DOHH2 (cell line): ENCODE measurements at regions not wholly inside any gene's neighbourhood (a gene's known extent, or its start where the extent isn't known, plus 50 kb on each side); places are given as distances from the start of the nearest gene placed in this dataset.

ENCODE experiments used
- H3F3A ChIP-seq: fragments of 200-600 bp; sonication (generic), shearing (Covaris generic); 2 replicates; pipeline ENCODE4 v1.6.0; 2016; ENCODE audit warnings: antibody characterized with exemption, mild to moderate bottlenecking; ENCODE audit not compliant: control insufficient read depth, insufficient read depth
- H3K27ac ChIP-seq: fragments of 200-600 bp; sonication (generic); 2 replicates; pipeline ENCODE4 v1.5.1; 2014; ENCODE audit warnings: low read depth, mild to moderate bottlenecking, low read length, moderate library complexity
- H3K27me3 ChIP-seq: fragments of 200-600 bp; sonication (generic); 2 replicates; pipeline ENCODE4 v1.6.1; 2014; ENCODE audit warnings: mild to moderate bottlenecking, low read length, mixed read lengths; ENCODE audit not compliant: control insufficient read depth
- H3K36me3 ChIP-seq: fragments of 200-600 bp; sonication (generic); 2 replicates; pipeline ENCODE4 v1.6.1; 2014; ENCODE audit warnings: mild to moderate bottlenecking, low read length, moderate library complexity, mixed read lengths; ENCODE audit not compliant: control insufficient read depth
- H3K4me1 ChIP-seq: fragments of 200-600 bp; sonication (generic); 2 replicates; pipeline ENCODE4 v1.6.1; 2014; ENCODE audit warnings: mild to moderate bottlenecking, low read length, mixed read lengths; ENCODE audit not compliant: control insufficient read depth
- H3K4me2 ChIP-seq: fragments of 200-600 bp; sonication (generic); 2 replicates; pipeline ENCODE4 v1.6.0; 2014; ENCODE audit warnings: mild to moderate bottlenecking, low read length, moderate library complexity
- H3K4me3 ChIP-seq: fragments of 200-600 bp; sonication (generic); 2 replicates; pipeline ENCODE4 v1.5.1; 2014; ENCODE audit warnings: mild to moderate bottlenecking, low read length, mixed read lengths
- H3K79me2 ChIP-seq: fragments of 200-600 bp; sonication (generic); 2 replicates; pipeline ENCODE4 v1.6.1; 2014; ENCODE audit warnings: mild to moderate bottlenecking, low read length, mixed read lengths; ENCODE audit not compliant: control insufficient read depth
- H3K9me2 ChIP-seq: fragments of 200-600 bp; sonication (generic); replicated peaks from 2 replicates; pipeline ENCODE4 v1.6.1; 2014; ENCODE audit warnings: mild to moderate bottlenecking, low read length, mixed read lengths; ENCODE audit not compliant: control insufficient read depth
- H3K9me3 ChIP-seq: fragments of 200-600 bp; sonication (generic); 2 replicates; pipeline ENCODE4 v1.6.1; 2014; ENCODE audit warnings: antibody characterized with exemption, low read length, mixed read lengths; ENCODE audit not compliant: control insufficient read depth, insufficient read depth
- H4K20me1 ChIP-seq: fragments of 200-600 bp; sonication (generic); 2 replicates; pipeline ENCODE4 v1.6.0; 2014; ENCODE audit warnings: low read depth, mild to moderate bottlenecking, antibody characterized with exemption, low read length, moderate library complexity; ENCODE audit not compliant: control insufficient read depth, insufficient read depth
- CTCF ChIP-seq: fragments of 200-600 bp; sonication (generic); IDR thresholded peaks from one replicate; pipeline ENCODE4 v1.5.1; 2014; ENCODE audit warnings: antibody characterized with exemption, mild to moderate bottlenecking, low read depth, low read length; ENCODE audit not compliant: poor library complexity, severe bottlenecking
- EZH2phosphoT487 ChIP-seq: fragments of 200-600 bp; sonication (generic); IDR thresholded peaks from 2 replicates; pipeline ENCODE4 v1.6.1; 2017; ENCODE audit warnings: borderline replicate concordance, mild to moderate bottlenecking, antibody characterized with exemption, low read length, moderate library complexity, mixed read lengths

DNA sequence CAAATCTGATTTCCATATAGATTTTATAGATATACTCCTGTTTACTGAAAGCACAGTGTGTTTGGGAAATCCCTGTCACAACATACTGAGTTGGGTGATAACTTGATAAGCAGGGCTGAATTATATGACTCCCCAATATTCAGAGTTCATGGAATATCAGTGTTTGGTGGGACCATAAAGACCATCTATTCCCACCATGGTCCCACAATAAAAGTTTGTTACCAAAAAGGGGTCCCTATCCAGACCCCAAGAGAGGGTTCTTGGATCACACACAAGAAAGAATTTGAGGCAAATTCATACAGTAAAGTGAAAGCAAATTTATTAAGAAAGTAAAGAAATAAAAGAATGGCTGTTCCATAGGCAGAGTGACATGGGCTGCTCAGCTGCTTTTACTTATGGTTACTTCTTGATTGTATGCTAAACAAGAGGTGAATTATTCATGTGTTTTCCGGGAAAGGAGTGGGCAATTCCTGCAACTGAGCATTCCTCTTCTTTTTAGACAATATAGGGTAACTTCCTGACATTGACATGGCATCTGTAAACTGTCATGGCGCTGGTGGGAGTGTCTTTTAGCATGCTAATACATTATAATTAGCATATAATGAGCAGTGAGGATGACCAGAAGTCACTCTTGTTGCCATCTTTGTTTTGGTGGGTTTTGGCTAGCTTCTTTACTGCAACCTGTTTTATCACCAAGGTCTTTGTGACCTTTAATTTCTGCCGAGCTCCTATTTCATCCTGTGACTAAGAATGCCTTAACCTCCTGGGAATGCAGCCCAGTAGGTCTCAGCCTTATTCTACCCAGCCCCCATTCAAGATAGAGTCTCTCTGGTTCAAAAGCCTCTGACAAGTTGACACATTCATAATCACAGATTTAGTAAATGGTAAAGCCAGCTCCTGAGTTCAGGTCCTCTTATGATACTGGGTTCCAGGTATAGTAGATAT is 240.6 kb upstream of the PDGFD start:
- no peak overlapping the region for H3K4me2 ChIP-seq
- no peaks in the 10 kb centered on the region for H3K9me3 ChIP-seq
- H3F3A ChIP-seq, result no peaks in the 10 kb centered on the region
- TF ChIP-seq CTCF (no peak), EZH2phosphoT487 (no peak)
- H3K9me2 ChIP-seq, result no peaks in the 10 kb centered on the region
- H3K4me3 ChIP-seq, result no peak overlapping the region
- H3K27ac ChIP-seq, result no peak overlapping the region
- no peaks in the 10 kb centered on the region for H3K79me2 ChIP-seq
- no peaks in the 10 kb centered on the region for H3K27me3 ChIP-seq
- no peaks in the 10 kb centered on the region for H3K36me3 ChIP-seq
- no peaks in the 10 kb centered on the region for H3K4me1 ChIP-seq
- no peaks in the 10 kb centered on the region for H4K20me1 ChIP-seq

GRCh38 chr11:104402812-104403521 is 239.0 kb upstream of the PDGFD start:
- no peaks in the 10 kb centered on the region for H3K36me3 ChIP-seq
- no peak overlapping the region for H3K4me2 ChIP-seq
- H3F3A ChIP-seq, result no peaks in the 10 kb centered on the region
- H3K9me2 ChIP-seq, result no peaks in the 10 kb centered on the region
- no peak for TF ChIP-seq CTCF
- TF ChIP-seq EZH2phosphoT487, result no peak
- no peaks in the 10 kb centered on the region for H3K27me3 ChIP-seq
- H3K4me1 ChIP-seq, result no peaks in the 10 kb centered on the region
- no peaks in the 10 kb centered on the region for H3K79me2 ChIP-seq
- H3K9me3 ChIP-seq, result no peaks in the 10 kb centered on the region
- H3K4me3 ChIP-seq, result no peak overlapping the region
- H3K27ac ChIP-seq, result no peak overlapping the region
- no peaks in the 10 kb centered on the region for H4K20me1 ChIP-seq

- Histone ChIP-seq H3K4me3 (no peak overlapping the region), H3K4me1 (no peaks in the 10 kb centered on the region), H3K9me3 (no peaks in the 10 kb centered on the region), H3F3A (no peaks in the 10 kb centered on the region), H3K27ac (no peak overlapping the region), H3K27me3 (no peaks in the 10 kb centered on the region), H3K79me2 (no peaks in the 10 kb centered on the region), H3K9me2 (no peaks in the 10 kb centered on the region), H4K20me1 (no peaks in the 10 kb centered on the region), H3K4me2 (no peak overlapping the region), H3K36me3 (no peaks in the 10 kb centered on the region)
- TF ChIP-seq CTCF (no peak), EZH2phosphoT487 (no peak)
These were observed 230.6 kb upstream of the PDGFD start for GRCh38 chr11:104394508-104394907.
